Duodenal mucosa (tissue), 2 donors: ENCODE measurements at regions not wholly inside any gene's neighbourhood (a gene's known extent, or its start where the extent isn't known, plus 50 kb on each side); places are given as distances from the start of the nearest gene placed in this dataset.
"Not testable (repeated sequence)": the region's sequence is repeated elsewhere in the genome, so short reads cannot be mapped to it uniquely, and the experiment has no call there.

ENCODE experiments used
- H3K27ac ChIP-seq: one replicate; pipeline ENCODE4 v1.7.0; 2013; ENCODE audit warnings: low read depth, low read length
- H3K27me3 ChIP-seq, 2 donors: one replicate each; pipeline ENCODE4 v1.7.0; 2013; ENCODE audit warnings: low read length in 2 of 2, control low read depth in 1 of 2; ENCODE audit not compliant: insufficient read depth in 2 of 2, control insufficient read depth in 1 of 2
- H3K36me3 ChIP-seq, 2 donors: one replicate each; pipeline ENCODE4 v1.7.0; 2013; ENCODE audit warnings: low read length in 2 of 2, control low read depth in 1 of 2; ENCODE audit not compliant: insufficient read depth in 2 of 2, control insufficient read depth in 1 of 2
- H3K4me1 ChIP-seq, 2 donors: one replicate each; pipeline ENCODE4 v1.7.0; 2013; ENCODE audit warnings: low read length in 2 of 2, control low read depth in 1 of 2; ENCODE audit not compliant: insufficient read depth in 2 of 2, control insufficient read depth in 1 of 2
- H3K4me3 ChIP-seq, 2 donors: one replicate each; pipeline ENCODE4 v1.7.0; 2013; ENCODE audit warnings: low read length in 2 of 2, low read depth in 1 of 2
- H3K9ac ChIP-seq, 2 donors: one replicate each; pipeline ENCODE4 v1.7.0; 2013; ENCODE audit warnings: low read length in 2 of 2, low read depth in 1 of 2
- H3K9me3 ChIP-seq, 2 donors: one replicate each; pipeline ENCODE4 v1.7.0; 2013; ENCODE audit warnings: low read length in 2 of 2, control low read depth in 1 of 2; ENCODE audit not compliant: control insufficient read depth in 1 of 2

GRCh38 chr12:73514672-73515071, 1023.0 kb upstream of the ATXN7L3B start:
- H3K27me3 ChIP-seq = no peaks in the 10 kb centered on the region
- no peak overlapping the region for H3K4me3 ChIP-seq
- no peaks in the 10 kb centered on the region for H3K4me1 ChIP-seq
- peaks cover 0 to 5% of the 10 kb centered on the region in 2 donors for H3K9me3 ChIP-seq
- H3K9ac ChIP-seq = no peak overlapping the region
- no peak overlapping the region for H3K27ac ChIP-seq
- no peaks in the 10 kb centered on the region for H3K36me3 ChIP-seq

- Histone ChIP-seq H3K4me1 (no peaks in the 10 kb centered on the region), H3K27me3 (no peaks in the 10 kb centered on the region), H3K36me3 (no peaks in the 10 kb centered on the region), H3K9me3 (peaks cover 6 to 12% of the 10 kb centered on the region in 2 donors), H3K27ac (no peak overlapping the region), H3K9ac (no peak overlapping the region), H3K4me3 (no peak overlapping the region)
These were observed 1019.8 kb upstream of the ATXN7L3B start for GRCh38 chr12:73517859-73518258.

DNA sequence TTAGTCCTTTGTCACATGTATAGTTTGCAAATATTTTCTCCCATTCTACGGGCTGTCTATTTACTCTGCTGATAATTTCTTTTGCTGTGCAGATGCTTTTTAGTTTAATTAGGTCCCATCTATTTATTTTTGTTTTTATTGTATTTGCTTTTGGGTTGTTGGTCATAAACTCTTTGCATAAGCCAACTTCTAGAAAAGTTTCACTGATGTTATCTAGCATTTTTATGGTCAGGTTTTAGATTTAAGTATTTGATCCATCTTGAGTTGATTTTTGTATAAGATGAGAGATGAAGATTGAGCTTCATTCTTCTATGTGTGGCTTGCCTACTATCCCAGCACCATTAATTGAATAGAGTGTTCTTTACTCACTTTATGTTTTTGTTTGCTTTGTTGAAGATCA, 1008.4 kb upstream of the ATXN7L3B start:
- Histone ChIP-seq H3K36me3 (no peaks in the 10 kb centered on the region), H3K4me1 (no peaks in the 10 kb centered on the region), H3K9ac (no peak overlapping the region), H3K9me3 (peaks cover 0 to 1% of the 10 kb centered on the region in 2 donors), H3K27me3 (no peaks in the 10 kb centered on the region), H3K4me3 (no peak overlapping the region), H3K27ac (no peak overlapping the region)

DNA sequence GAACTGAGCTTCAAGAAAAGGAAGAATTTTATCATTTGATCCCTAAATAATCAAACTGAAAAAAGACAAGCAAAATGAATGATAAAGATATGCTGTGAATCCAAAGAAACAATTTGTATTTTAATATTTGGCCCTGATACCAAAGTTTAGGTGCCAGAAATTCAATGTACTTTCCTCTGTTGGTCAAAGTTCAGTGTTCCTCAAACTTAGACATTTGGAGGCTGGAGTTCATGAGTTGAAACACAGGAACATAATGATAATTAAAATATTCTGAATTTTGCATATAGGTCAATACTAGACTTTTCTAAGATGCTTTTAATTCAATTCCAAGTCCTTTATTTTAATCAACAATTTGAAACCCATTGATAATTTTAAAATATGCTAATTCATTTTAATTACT, 1007.7 kb upstream of the ATXN7L3B start:
- no peaks in the 10 kb centered on the region for H3K4me1 ChIP-seq
- H3K4me3 ChIP-seq = no peak overlapping the region
- H3K9me3 ChIP-seq = peaks cover 0 to 1% of the 10 kb centered on the region in 2 donors
- H3K27ac ChIP-seq = no peak overlapping the region
- H3K36me3 ChIP-seq = no peaks in the 10 kb centered on the region
- H3K27me3 ChIP-seq = no peaks in the 10 kb centered on the region
- H3K9ac ChIP-seq = no peak overlapping the region

- Histone ChIP-seq H3K27me3 (no peaks in the 10 kb centered on the region), H3K36me3 (no peaks in the 10 kb centered on the region), H3K9me3 (peaks cover 0 to 6% of the 10 kb centered on the region in 2 donors), H3K4me1 (no peaks in the 10 kb centered on the region), H3K27ac (no peak overlapping the region), H3K4me3 (no peak overlapping the region), H3K9ac (no peak overlapping the region)
These were observed 1005.9 kb upstream of the ATXN7L3B start for GRCh38 chr12:73531752-73532151.

DNA sequence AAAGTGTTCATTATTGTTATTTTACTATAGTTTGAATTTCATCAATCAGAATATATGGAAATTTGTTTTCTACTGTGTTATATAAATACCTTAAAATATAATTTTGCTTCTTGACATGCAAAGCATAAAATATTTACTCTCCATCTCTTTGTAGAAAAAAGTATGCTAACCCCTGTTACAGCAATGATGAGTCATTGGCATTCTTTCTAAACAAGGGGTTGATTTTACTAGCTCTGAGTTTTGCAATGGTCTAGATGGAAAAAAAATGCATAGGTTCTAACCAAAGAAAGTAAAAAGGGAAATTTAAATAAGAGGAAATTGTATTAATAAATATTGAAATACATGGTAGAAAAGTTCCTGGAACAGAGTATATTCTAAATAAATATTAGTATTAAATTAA, 990.2 kb upstream of the ATXN7L3B start:
- Histone ChIP-seq H3K36me3 (no peaks in the 10 kb centered on the region), H3K4me3 (no peak overlapping the region), H3K9ac (no peak overlapping the region), H3K9me3 (no peaks in the 10 kb centered on the region), H3K27me3 (no peaks in the 10 kb centered on the region), H3K4me1 (no peaks in the 10 kb centered on the region), H3K27ac (no peak overlapping the region)

DNA sequence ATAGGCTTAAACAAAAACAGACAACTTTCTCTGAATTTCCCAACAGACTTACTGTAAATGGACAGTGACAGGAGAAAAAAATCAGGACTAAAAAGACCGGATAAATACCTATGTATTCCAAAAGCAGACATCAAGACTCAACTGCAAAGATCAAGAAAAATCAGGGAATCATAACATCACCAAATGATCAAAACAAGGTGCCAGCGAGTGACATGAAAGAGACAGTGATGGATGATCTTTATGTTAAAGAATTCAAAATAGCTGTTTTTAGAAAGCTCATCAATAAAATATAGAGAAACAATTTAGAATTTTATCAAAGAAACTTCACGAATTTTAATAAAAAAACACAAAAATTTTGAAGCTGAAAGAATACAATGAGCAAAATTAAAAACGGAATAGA, 952.5 kb upstream of the ATXN7L3B start:
- Histone ChIP-seq H3K27ac (no peak overlapping the region), H3K27me3 (no peaks in the 10 kb centered on the region), H3K36me3 (no peaks in the 10 kb centered on the region), H3K9ac (no peak overlapping the region), H3K4me3 (no peak overlapping the region), H3K4me1 (no peaks in the 10 kb centered on the region), H3K9me3 (peaks cover 0 to 11% of the 10 kb centered on the region in 2 donors)

DNA sequence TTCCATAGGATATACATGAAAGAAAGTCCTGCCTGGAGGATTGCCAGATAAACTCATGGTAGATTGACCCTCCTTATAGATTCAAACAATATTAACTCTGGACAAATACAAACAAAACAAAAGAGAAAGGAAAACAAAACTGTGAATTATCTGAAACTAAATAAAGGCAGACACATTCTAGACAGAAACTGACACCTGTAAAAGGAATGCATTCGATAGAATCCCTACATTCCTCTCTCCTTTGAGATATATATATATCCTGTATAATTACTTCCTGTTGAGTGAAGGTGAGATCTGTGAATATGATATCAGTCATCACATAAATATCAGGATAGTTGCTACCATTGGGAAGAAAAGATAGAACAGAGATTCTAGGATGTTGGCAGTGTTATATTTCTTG, 948.4 kb upstream of the ATXN7L3B start:
- no peak overlapping the region for H3K27ac ChIP-seq
- H3K9me3 ChIP-seq = no peaks in the 10 kb centered on the region
- no peaks in the 10 kb centered on the region for H3K36me3 ChIP-seq
- no peaks in the 10 kb centered on the region for H3K4me1 ChIP-seq
- H3K4me3 ChIP-seq = no peak overlapping the region
- no peak overlapping the region for H3K9ac ChIP-seq
- no peaks in the 10 kb centered on the region for H3K27me3 ChIP-seq

DNA sequence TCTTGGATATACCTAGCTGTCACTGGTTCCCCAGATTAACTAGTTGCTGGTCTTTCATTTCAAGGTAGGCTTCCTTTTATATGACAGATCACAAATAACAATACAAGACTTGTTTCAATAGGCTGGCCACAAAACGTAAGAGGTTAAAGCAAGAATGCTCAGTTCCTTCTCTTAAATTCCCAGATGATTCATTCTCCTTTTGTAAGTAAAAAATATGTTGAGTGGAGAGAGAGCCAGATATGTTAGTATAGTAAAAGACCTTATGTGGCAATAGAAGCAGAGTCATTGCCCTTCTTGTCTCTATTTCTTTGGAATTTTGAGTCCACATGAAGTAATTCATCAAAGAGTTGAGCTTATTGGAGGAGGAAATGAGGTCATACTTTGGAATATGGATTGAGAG, 939.0 kb upstream of the ATXN7L3B start:
- Histone ChIP-seq H3K27ac (no peak overlapping the region), H3K27me3 (no peaks in the 10 kb centered on the region), H3K4me1 (no peaks in the 10 kb centered on the region), H3K4me3 (no peak overlapping the region), H3K9ac (no peak overlapping the region), H3K9me3 (no peaks in the 10 kb centered on the region), H3K36me3 (no peaks in the 10 kb centered on the region)

DNA sequence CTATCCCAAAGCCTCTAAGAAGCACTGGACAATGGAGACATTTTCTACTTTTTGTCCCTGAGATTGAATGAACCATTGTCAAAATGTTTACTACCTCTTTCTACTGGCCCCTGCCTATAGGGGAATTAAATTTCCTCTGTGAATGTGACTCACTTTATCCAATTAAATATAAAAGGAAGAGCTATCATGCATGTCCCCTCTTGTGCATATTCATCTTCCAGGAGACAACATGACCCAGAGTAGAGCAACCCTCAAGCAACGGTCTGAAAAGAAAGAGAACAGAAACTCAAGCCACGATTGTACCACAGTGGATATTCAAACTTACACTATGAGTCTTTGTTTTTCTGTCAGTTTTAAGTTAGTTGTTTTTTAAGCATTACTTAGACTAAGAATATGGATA, 938.4 kb upstream of the ATXN7L3B start:
- H3K4me1 ChIP-seq = no peaks in the 10 kb centered on the region
- no peak overlapping the region for H3K9ac ChIP-seq
- H3K27me3 ChIP-seq = no peaks in the 10 kb centered on the region
- H3K36me3 ChIP-seq = no peaks in the 10 kb centered on the region
- H3K27ac ChIP-seq = no peak overlapping the region
- H3K4me3 ChIP-seq = no peak overlapping the region
- no peaks in the 10 kb centered on the region for H3K9me3 ChIP-seq

GRCh38 chr12:73605925-73606324, 931.7 kb upstream of the ATXN7L3B start:
- H3K9ac ChIP-seq, H3K4me1 ChIP-seq, H3K4me3 ChIP-seq, H3K36me3 ChIP-seq, H3K27me3 ChIP-seq, H3K9me3 ChIP-seq, H3K27ac ChIP-seq: not testable (repeated sequence)
